ENCODE measurements at regions not wholly inside any gene's neighbourhood (a gene's known extent, or its start where the extent isn't known, plus 50 kb on each side); places are given as distances from the start of the nearest gene placed in this dataset.

- Histone ChIP-seq H3K27ac (ENCODE audit: low read depth, low read length) (no peak overlapping the region), H3K4me3 (ENCODE audit: low read depth, low read length) (no peak overlapping the region), H3K36me3 (ENCODE audit: control insufficient read depth, insufficient read depth, low read length) (no peaks in the 10 kb centered on the region), H3K4me1 (ENCODE audit: control insufficient read depth, insufficient read depth, low read length) (no peaks in the 10 kb centered on the region), H3K27me3 (ENCODE audit: control insufficient read depth, insufficient read depth, low read length) (no peaks in the 10 kb centered on the region), H3K9me3 (ENCODE audit: control insufficient read depth, insufficient read depth, low read length) (no peaks in the 10 kb centered on the region)
- no peak for DNase-seq (ENCODE audit: low read depth in 4 of 6, low spot score in 6 of 6)
- 78% methylated on average over 7 of the region's 7 CpGs for WGBS (ENCODE audit: insufficient coverage)
These were observed 98.8 kb upstream of the DHX15 start for GRCh38 chr4:24683116-24683515.

GRCh38 chr4:24686866-24687692, 102.7 kb upstream of the DHX15 start:
- DNase-seq (ENCODE audit: low read depth in 4 of 6, low spot score in 6 of 6), result no peak
- Histone ChIP-seq H3K4me3 (ENCODE audit: low read depth, low read length) (no peak overlapping the region), H3K36me3 (ENCODE audit: control insufficient read depth, insufficient read depth, low read length) (no peaks in the 10 kb centered on the region), H3K9me3 (ENCODE audit: control insufficient read depth, insufficient read depth, low read length) (no peaks in the 10 kb centered on the region), H3K4me1 (ENCODE audit: control insufficient read depth, insufficient read depth, low read length) (no peaks in the 10 kb centered on the region), H3K27ac (ENCODE audit: low read depth, low read length) (no peak overlapping the region), H3K27me3 (ENCODE audit: control insufficient read depth, insufficient read depth, low read length) (no peaks in the 10 kb centered on the region)
- 39% methylated on average over 8 of the region's 13 CpGs for WGBS (ENCODE audit: insufficient coverage)

GRCh38 chr4:24688453-24688852, 104.1 kb upstream of the DHX15 start:
- H3K36me3 ChIP-seq (ENCODE audit: control insufficient read depth, insufficient read depth, low read length), result no peaks in the 10 kb centered on the region
- WGBS (ENCODE audit: insufficient coverage), result 90% methylated on average over 3 of the region's 3 CpGs
- no peak overlapping the region for H3K4me3 ChIP-seq (ENCODE audit: low read depth, low read length)
- H3K27me3 ChIP-seq (ENCODE audit: control insufficient read depth, insufficient read depth, low read length), result no peaks in the 10 kb centered on the region
- DNase-seq (ENCODE audit: low read depth in 4 of 6, low spot score in 6 of 6), result no peak
- no peaks in the 10 kb centered on the region for H3K9me3 ChIP-seq (ENCODE audit: control insufficient read depth, insufficient read depth, low read length)
- H3K27ac ChIP-seq (ENCODE audit: low read depth, low read length), result no peak overlapping the region
- no peaks in the 10 kb centered on the region for H3K4me1 ChIP-seq (ENCODE audit: control insufficient read depth, insufficient read depth, low read length)

- Histone ChIP-seq H3K9me3 (ENCODE audit: control insufficient read depth, insufficient read depth, low read length) (no peaks in the 10 kb centered on the region), H3K4me3 (ENCODE audit: low read depth, low read length) (no peak overlapping the region), H3K4me1 (ENCODE audit: control insufficient read depth, insufficient read depth, low read length) (no peaks in the 10 kb centered on the region), H3K36me3 (ENCODE audit: control insufficient read depth, insufficient read depth, low read length) (no peaks in the 10 kb centered on the region), H3K27ac (ENCODE audit: low read depth, low read length) (no peak overlapping the region), H3K27me3 (ENCODE audit: control insufficient read depth, insufficient read depth, low read length) (no peaks in the 10 kb centered on the region)
- no peak for DNase-seq (ENCODE audit: low read depth in 4 of 6, low spot score in 6 of 6)
- WGBS (ENCODE audit: insufficient coverage), result no CpG with 5 or more reads among the region's 1 CpG
These were observed 104.9 kb upstream of the DHX15 start for GRCh38 chr4:24689212-24689611.

- Histone ChIP-seq H3K4me3 (ENCODE audit: low read depth, low read length) (no peak overlapping the region), H3K27me3 (ENCODE audit: control insufficient read depth, insufficient read depth, low read length) (no peaks in the 10 kb centered on the region), H3K36me3 (ENCODE audit: control insufficient read depth, insufficient read depth, low read length) (no peaks in the 10 kb centered on the region), H3K9me3 (ENCODE audit: control insufficient read depth, insufficient read depth, low read length) (no peaks in the 10 kb centered on the region), H3K27ac (ENCODE audit: low read depth, low read length) (no peak overlapping the region), H3K4me1 (ENCODE audit: control insufficient read depth, insufficient read depth, low read length) (no peaks in the 10 kb centered on the region)
- DNase-seq (ENCODE audit: low read depth in 4 of 6, low spot score in 6 of 6), result no peak
- WGBS (ENCODE audit: insufficient coverage), result 100% methylated on average over 1 of the region's 2 CpGs
These were observed 104.9 kb upstream of the SOD3 start for GRCh38 chr4:24690436-24690835.

GRCh38 chr4:24693636-24694035, 101.7 kb upstream of the SOD3 start:
- Histone ChIP-seq H3K4me3 (ENCODE audit: low read depth, low read length) (no peak overlapping the region), H3K36me3 (ENCODE audit: control insufficient read depth, insufficient read depth, low read length) (no peaks in the 10 kb centered on the region), H3K9me3 (ENCODE audit: control insufficient read depth, insufficient read depth, low read length) (no peaks in the 10 kb centered on the region), H3K27ac (ENCODE audit: low read depth, low read length) (no peak overlapping the region), H3K4me1 (ENCODE audit: control insufficient read depth, insufficient read depth, low read length) (no peaks in the 10 kb centered on the region), H3K27me3 (ENCODE audit: control insufficient read depth, insufficient read depth, low read length) (no peaks in the 10 kb centered on the region)
- DNase-seq (ENCODE audit: low read depth in 4 of 6, low spot score in 6 of 6), result no peak

- Histone ChIP-seq H3K27ac (ENCODE audit: low read depth, low read length) (no peak overlapping the region), H3K4me1 (ENCODE audit: control insufficient read depth, insufficient read depth, low read length) (no peaks in the 10 kb centered on the region), H3K36me3 (ENCODE audit: control insufficient read depth, insufficient read depth, low read length) (no peaks in the 10 kb centered on the region), H3K4me3 (ENCODE audit: low read depth, low read length) (no peak overlapping the region), H3K27me3 (ENCODE audit: control insufficient read depth, insufficient read depth, low read length) (no peaks in the 10 kb centered on the region), H3K9me3 (ENCODE audit: control insufficient read depth, insufficient read depth, low read length) (no peaks in the 10 kb centered on the region)
- no peak for DNase-seq (ENCODE audit: low read depth in 4 of 6, low spot score in 6 of 6)
- WGBS (ENCODE audit: insufficient coverage), result no CpG with 5 or more reads among the region's 1 CpG
These were observed 95.3 kb upstream of the SOD3 start for GRCh38 chr4:24700118-24700517.

- no peak for DNase-seq (ENCODE audit: low read depth in 4 of 6, low spot score in 6 of 6)
These were observed 93.7 kb upstream of the SOD3 start for GRCh38 chr4:24701683-24702082.

GRCh38 chr4:24702281-24702680, 93.1 kb upstream of the SOD3 start:
- no peaks in the 10 kb centered on the region for H3K27me3 ChIP-seq (ENCODE audit: control insufficient read depth, insufficient read depth, low read length)
- no peak overlapping the region for H3K27ac ChIP-seq (ENCODE audit: low read depth, low read length)
- no peak overlapping the region for H3K4me3 ChIP-seq (ENCODE audit: low read depth, low read length)
- no peaks in the 10 kb centered on the region for H3K36me3 ChIP-seq (ENCODE audit: control insufficient read depth, insufficient read depth, low read length)
- WGBS (ENCODE audit: insufficient coverage), result no CpG with 5 or more reads among the region's 1 CpG
- no peaks in the 10 kb centered on the region for H3K4me1 ChIP-seq (ENCODE audit: control insufficient read depth, insufficient read depth, low read length)
- peak in 1 of 6 donors; percentile 22 for DNase-seq (ENCODE audit: low read depth in 4 of 6, low spot score in 6 of 6)
- H3K9me3 ChIP-seq (ENCODE audit: control insufficient read depth, insufficient read depth, low read length), result no peaks in the 10 kb centered on the region

More at GRCh38 chr4:24701683-24702082, 93.7 kb upstream of the SOD3 start:
- Histone ChIP-seq H3K36me3 (ENCODE audit: control insufficient read depth, insufficient read depth, low read length) (no peaks in the 10 kb centered on the region), H3K27me3 (ENCODE audit: control insufficient read depth, insufficient read depth, low read length) (no peaks in the 10 kb centered on the region), H3K4me3 (ENCODE audit: low read depth, low read length) (no peak overlapping the region), H3K4me1 (ENCODE audit: control insufficient read depth, insufficient read depth, low read length) (no peaks in the 10 kb centered on the region), H3K9me3 (ENCODE audit: control insufficient read depth, insufficient read depth, low read length) (no peaks in the 10 kb centered on the region), H3K27ac (ENCODE audit: low read depth, low read length) (no peak overlapping the region)
- 100% methylated on average over 3 of the region's 5 CpGs for WGBS (ENCODE audit: insufficient coverage)

- Histone ChIP-seq H3K27me3 (ENCODE audit: control insufficient read depth, insufficient read depth, low read length) (no peaks in the 10 kb centered on the region), H3K9me3 (ENCODE audit: control insufficient read depth, insufficient read depth, low read length) (no peaks in the 10 kb centered on the region), H3K36me3 (ENCODE audit: control insufficient read depth, insufficient read depth, low read length) (no peaks in the 10 kb centered on the region), H3K27ac (ENCODE audit: low read depth, low read length) (no peak overlapping the region), H3K4me3 (ENCODE audit: low read depth, low read length) (no peak overlapping the region), H3K4me1 (ENCODE audit: control insufficient read depth, insufficient read depth, low read length) (no peaks in the 10 kb centered on the region)
- no peak for DNase-seq (ENCODE audit: low read depth in 4 of 6, low spot score in 6 of 6)
- WGBS (ENCODE audit: insufficient coverage), result no CpG with 5 or more reads among the region's 2 CpGs
These were observed 92.1 kb upstream of the SOD3 start for GRCh38 chr4:24703298-24703697.

Measured in spinal cord (tissue), 9 donors.